ENCODE measurements at regions not wholly inside any gene's neighbourhood (a gene's known extent, or its start where the extent isn't known, plus 50 kb on each side); places are given as distances from the start of the nearest gene placed in this dataset.
"Not testable (repeated sequence)": the region's sequence is repeated elsewhere in the genome, so short reads cannot be mapped to it uniquely, and the experiment has no call there.

DNA sequence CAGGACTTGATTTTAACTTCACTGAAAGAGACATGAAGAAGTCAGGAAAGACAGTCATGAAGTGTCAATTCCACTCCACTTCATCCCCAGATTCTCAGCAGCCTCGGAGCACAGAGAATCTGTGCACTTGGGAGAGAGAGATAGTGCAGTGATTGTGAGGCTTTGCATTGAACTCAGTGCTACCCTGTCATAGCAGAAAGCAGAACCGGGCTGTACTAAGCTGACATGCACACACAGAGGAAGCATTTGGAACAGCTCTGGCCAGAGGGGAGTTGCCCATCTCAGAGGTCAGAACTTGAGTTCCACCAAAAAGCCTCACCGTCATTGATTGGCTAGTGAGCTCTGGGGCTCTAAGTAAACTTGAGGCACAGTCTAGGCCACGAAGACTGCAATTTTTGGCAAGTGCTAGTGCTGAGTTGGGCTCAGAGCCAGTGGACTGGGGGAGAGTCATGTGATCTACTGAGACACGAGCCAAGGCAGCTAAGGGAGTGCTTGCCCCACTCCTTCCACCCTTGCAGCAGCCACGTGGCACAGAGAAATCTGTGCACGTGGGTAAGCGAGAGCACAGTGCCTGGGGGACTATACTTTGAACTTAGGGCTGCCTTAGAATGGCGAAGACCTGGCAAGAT lies 810.2 kb upstream of the ADAMTS5 start:
- intact Hi-C loops (cut with micrococcal nuclease), result no loop called here
- Mint-ChIP-seq H3K36me3 (ENCODE audit: low read depth) (no peaks in the 10 kb centered on the region), H3K9me3 (peaks cover 16% of the 10 kb centered on the region), H3K27ac (no peak overlapping the region), H3K4me3 (ENCODE audit: low read depth) (no peak overlapping the region), H3K4me1 (ENCODE audit: low read depth) (no peaks in the 10 kb centered on the region), H3K27me3 (ENCODE audit: low read depth) (no peaks in the 10 kb centered on the region)
- DNase-seq (ENCODE audit: low spot score), result no peak

DNA sequence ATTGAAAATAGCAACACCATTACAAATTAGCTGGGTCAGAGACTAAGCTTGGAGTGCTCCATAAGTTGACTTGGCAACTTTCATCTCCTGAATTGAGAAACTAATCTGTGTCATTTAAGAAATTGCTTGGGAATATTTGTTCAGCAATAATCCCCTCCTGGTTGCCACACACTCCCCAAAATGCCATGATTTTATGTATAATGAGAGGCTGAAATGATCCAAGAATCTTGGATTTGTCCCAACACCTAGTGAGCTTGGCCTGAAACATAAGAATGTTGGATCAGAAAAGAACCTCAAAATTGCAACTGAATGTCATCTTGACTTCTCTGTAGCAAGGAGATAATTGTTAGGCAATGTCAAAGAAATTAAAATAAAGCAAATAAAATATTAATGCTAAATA lies 805.9 kb upstream of the ADAMTS5 start:
- no peak for DNase-seq (ENCODE audit: low spot score)
- Mint-ChIP-seq H3K27me3 (ENCODE audit: low read depth) (no peaks in the 10 kb centered on the region), H3K36me3 (ENCODE audit: low read depth) (no peaks in the 10 kb centered on the region), H3K9me3 (peaks cover 11% of the 10 kb centered on the region), H3K27ac (no peak overlapping the region), H3K4me1 (ENCODE audit: low read depth) (no peaks in the 10 kb centered on the region), H3K4me3 (ENCODE audit: low read depth) (no peak overlapping the region)
- intact Hi-C loops (cut with micrococcal nuclease), result no loop called here

- peaks cover 10% of the 10 kb centered on the region for H3K9me3 Mint-ChIP-seq
- no peak overlapping the region for H3K4me3 Mint-ChIP-seq (ENCODE audit: low read depth)
- no peaks in the 10 kb centered on the region for H3K36me3 Mint-ChIP-seq (ENCODE audit: low read depth)
- no peak for DNase-seq (ENCODE audit: low spot score)
- intact Hi-C loops (cut with micrococcal nuclease), result no loop called here
- H3K27ac Mint-ChIP-seq, result no peak overlapping the region
- no peaks in the 10 kb centered on the region for H3K27me3 Mint-ChIP-seq (ENCODE audit: low read depth)
- no peaks in the 10 kb centered on the region for H3K4me1 Mint-ChIP-seq (ENCODE audit: low read depth)
Measured at GRCh38 chr21:27771938-27772483, 805.1 kb upstream of the ADAMTS5 start.

GRCh38 chr21:27769763-27770162 lies 802.9 kb upstream of the ADAMTS5 start:
- H3K4me3 Mint-ChIP-seq (ENCODE audit: low read depth), result no peak overlapping the region
- DNase-seq (ENCODE audit: low spot score), result no peak
- no peaks in the 10 kb centered on the region for H3K36me3 Mint-ChIP-seq (ENCODE audit: low read depth)
- peaks cover 4% of the 10 kb centered on the region for H3K9me3 Mint-ChIP-seq
- intact Hi-C loops (cut with micrococcal nuclease), result no loop called here
- H3K27ac Mint-ChIP-seq, result no peak overlapping the region
- no peaks in the 10 kb centered on the region for H3K4me1 Mint-ChIP-seq (ENCODE audit: low read depth)
- no peaks in the 10 kb centered on the region for H3K27me3 Mint-ChIP-seq (ENCODE audit: low read depth)

DNA sequence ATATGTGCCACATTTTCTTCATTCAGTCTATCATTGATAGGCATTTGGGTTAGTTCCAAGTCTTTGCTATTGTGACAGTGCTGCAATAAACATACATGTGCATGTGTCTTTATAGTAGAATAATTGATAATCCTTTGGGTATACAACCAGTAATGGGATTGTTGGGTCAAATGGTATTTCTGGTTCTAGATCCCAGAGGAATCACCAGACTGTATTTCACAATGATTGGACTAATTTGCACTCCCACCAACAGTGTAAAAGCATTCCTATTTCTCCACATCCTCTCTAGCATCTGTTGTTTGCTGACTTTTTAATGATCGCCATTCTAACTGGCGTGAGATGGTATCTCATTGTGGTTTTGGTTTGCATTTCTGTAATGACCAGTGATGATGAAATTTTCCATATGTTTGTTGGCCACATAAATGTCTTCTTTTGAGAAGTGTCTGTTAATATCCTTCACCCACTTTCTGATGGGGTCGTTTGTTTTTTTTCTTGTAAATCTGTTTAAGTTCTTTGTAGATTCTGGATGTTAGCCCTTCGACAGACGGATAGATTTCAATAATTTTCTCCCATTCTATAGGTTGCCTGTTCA lies 801.3 kb upstream of the ADAMTS5 start:
- H3K4me3 Mint-ChIP-seq (ENCODE audit: low read depth); intact Hi-C loops (cut with micrococcal nuclease); DNase-seq (ENCODE audit: low spot score); H3K9me3 Mint-ChIP-seq; H3K27me3 Mint-ChIP-seq (ENCODE audit: low read depth); H3K4me1 Mint-ChIP-seq (ENCODE audit: low read depth); H3K36me3 Mint-ChIP-seq (ENCODE audit: low read depth); H3K27ac Mint-ChIP-seq: not testable (repeated sequence)

DNA sequence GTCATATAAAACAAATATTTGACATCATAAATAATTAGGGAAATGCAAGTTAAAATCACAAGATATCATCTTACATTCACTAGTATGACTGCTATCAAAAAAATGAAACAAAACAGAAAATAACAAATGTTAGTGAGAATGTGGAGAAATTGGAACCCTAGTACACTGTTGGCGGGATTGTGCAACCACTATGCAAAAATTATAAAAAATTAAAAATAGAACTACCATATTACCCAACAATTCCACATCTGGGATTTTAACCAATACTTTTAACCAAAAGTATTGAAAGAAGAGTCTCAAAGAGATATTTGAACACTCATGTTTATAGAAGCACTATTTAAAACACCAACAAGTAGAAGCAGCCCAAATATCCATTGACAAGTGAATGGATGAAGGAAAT lies 797.2 kb upstream of the ADAMTS5 start:
- intact Hi-C loops (cut with micrococcal nuclease), result no loop called here
- peaks cover 10% of the 10 kb centered on the region for H3K9me3 Mint-ChIP-seq
- H3K4me3 Mint-ChIP-seq (ENCODE audit: low read depth), result no peak overlapping the region
- H3K27me3 Mint-ChIP-seq (ENCODE audit: low read depth), result no peaks in the 10 kb centered on the region
- H3K36me3 Mint-ChIP-seq (ENCODE audit: low read depth), result no peaks in the 10 kb centered on the region
- H3K4me1 Mint-ChIP-seq (ENCODE audit: low read depth), result no peaks in the 10 kb centered on the region
- no peak overlapping the region for H3K27ac Mint-ChIP-seq
- DNase-seq (ENCODE audit: low spot score), result no peak

DNA sequence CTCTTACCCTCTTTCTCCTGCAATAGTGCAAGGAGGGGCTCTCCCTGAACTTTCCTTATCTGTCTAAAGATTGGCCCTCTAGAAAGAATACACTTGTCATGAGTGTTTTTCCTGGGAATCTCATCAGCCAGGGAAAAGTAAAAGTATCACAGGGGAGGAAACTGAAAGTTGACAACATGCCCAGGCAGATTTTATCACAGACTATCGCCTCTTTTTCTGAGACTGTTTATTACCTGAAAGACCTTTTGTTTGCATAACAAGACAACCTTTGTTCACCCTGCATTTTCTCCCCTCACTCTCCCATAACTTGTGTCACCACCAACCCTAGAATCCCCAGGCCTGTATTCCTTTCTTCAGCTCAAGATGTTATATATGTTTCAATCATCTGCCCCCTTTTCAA lies 794.7 kb upstream of the ADAMTS5 start:
- no peak overlapping the region for H3K4me3 Mint-ChIP-seq (ENCODE audit: low read depth)
- no peaks in the 10 kb centered on the region for H3K4me1 Mint-ChIP-seq (ENCODE audit: low read depth)
- intact Hi-C loops (cut with micrococcal nuclease), result no loop called here

GRCh38 chr21:27759820-27760219 lies 792.9 kb upstream of the ADAMTS5 start:
- no peaks in the 10 kb centered on the region for H3K4me1 Mint-ChIP-seq (ENCODE audit: low read depth)
- H3K27me3 Mint-ChIP-seq (ENCODE audit: low read depth), result no peaks in the 10 kb centered on the region
- no peak overlapping the region for H3K27ac Mint-ChIP-seq
- DNase-seq (ENCODE audit: low spot score), result no peak
- no peak overlapping the region for H3K4me3 Mint-ChIP-seq (ENCODE audit: low read depth)
- no peaks in the 10 kb centered on the region for H3K36me3 Mint-ChIP-seq (ENCODE audit: low read depth)
- peaks cover 6% of the 10 kb centered on the region for H3K9me3 Mint-ChIP-seq
- intact Hi-C loops (cut with micrococcal nuclease), result no loop called here

More for the DNA sequence above, 794.7 kb upstream of the ADAMTS5 start:
- DNase-seq (ENCODE audit: low spot score), result no peak
- H3K27me3 Mint-ChIP-seq (ENCODE audit: low read depth), result no peaks in the 10 kb centered on the region
- H3K36me3 Mint-ChIP-seq (ENCODE audit: low read depth), result no peaks in the 10 kb centered on the region
- peaks cover 6% of the 10 kb centered on the region for H3K9me3 Mint-ChIP-seq
- no peak overlapping the region for H3K27ac Mint-ChIP-seq

GRCh38 chr21:27759091-27759659 lies 792.3 kb upstream of the ADAMTS5 start:
- Mint-ChIP-seq H3K27ac (no peak overlapping the region), H3K4me3 (ENCODE audit: low read depth) (no peak overlapping the region), H3K36me3 (ENCODE audit: low read depth) (no peaks in the 10 kb centered on the region), H3K27me3 (ENCODE audit: low read depth) (no peaks in the 10 kb centered on the region), H3K9me3 (peaks cover 6% of the 10 kb centered on the region), H3K4me1 (ENCODE audit: low read depth) (no peaks in the 10 kb centered on the region)
- intact Hi-C loops (cut with micrococcal nuclease), result no loop called here
- no peak for DNase-seq (ENCODE audit: low spot score)

DNA sequence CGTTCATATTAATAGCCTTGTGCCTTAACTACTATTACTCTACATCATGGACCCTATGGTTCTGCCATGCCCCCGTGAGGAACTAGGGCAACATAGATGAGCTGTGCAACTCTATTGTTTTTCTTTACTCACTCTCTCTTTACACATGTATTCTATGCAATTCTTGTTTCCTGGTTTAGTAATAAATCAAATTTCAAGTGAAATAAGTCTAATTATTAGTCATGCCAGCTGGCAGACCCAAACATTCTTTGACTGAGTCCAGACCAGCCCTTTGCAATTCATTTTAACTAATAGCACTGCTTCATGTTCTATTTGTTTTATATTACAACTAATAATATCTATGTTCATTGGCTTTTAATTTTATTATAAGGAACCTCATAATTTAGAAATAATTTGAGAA lies 789.3 kb upstream of the ADAMTS5 start:
- no peaks in the 10 kb centered on the region for H3K4me1 Mint-ChIP-seq (ENCODE audit: low read depth)
- no peaks in the 10 kb centered on the region for H3K36me3 Mint-ChIP-seq (ENCODE audit: low read depth)
- intact Hi-C loops (cut with micrococcal nuclease), result no loop called here
- H3K27ac Mint-ChIP-seq, result no peak overlapping the region
- peaks cover 6% of the 10 kb centered on the region for H3K9me3 Mint-ChIP-seq
- H3K27me3 Mint-ChIP-seq (ENCODE audit: low read depth), result no peaks in the 10 kb centered on the region
- no peak overlapping the region for H3K4me3 Mint-ChIP-seq (ENCODE audit: low read depth)
- no peak for DNase-seq (ENCODE audit: low spot score)

GRCh38 chr21:27743971-27744564 lies 777.2 kb upstream of the ADAMTS5 start:
- no peak overlapping the region for H3K4me3 Mint-ChIP-seq (ENCODE audit: low read depth)
- H3K4me1 Mint-ChIP-seq (ENCODE audit: low read depth), result no peaks in the 10 kb centered on the region
- no peaks in the 10 kb centered on the region for H3K36me3 Mint-ChIP-seq (ENCODE audit: low read depth)
- no peak for DNase-seq (ENCODE audit: low spot score)
- intact Hi-C loops (cut with micrococcal nuclease), result no loop called here
- no peaks in the 10 kb centered on the region for H3K27me3 Mint-ChIP-seq (ENCODE audit: low read depth)
- H3K27ac Mint-ChIP-seq, result no peak overlapping the region
- peaks cover 8% of the 10 kb centered on the region for H3K9me3 Mint-ChIP-seq

DNA sequence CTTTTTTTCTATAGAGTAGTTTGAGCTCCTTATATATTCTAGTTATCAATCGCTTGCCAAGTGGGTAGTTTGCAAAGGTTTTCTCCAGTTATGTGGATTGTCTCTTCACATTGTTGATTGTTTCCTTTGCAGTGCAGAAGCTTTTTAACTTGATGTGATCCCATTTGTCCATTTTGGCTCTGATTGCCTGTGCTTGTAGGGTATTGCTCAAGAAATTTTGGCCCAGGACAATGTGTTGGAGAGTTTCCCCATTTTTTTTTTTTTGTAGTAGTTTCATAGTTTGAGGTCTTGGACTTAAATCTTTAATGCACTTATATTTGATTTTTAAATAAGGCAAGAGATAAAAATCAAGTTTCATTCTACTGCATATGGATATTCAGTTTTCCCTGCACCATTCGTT lies 774.8 kb upstream of the ADAMTS5 start:
- no peak for DNase-seq (ENCODE audit: low spot score)
- Mint-ChIP-seq H3K4me3 (ENCODE audit: low read depth) (no peak overlapping the region), H3K36me3 (ENCODE audit: low read depth) (no peaks in the 10 kb centered on the region), H3K27me3 (ENCODE audit: low read depth) (no peaks in the 10 kb centered on the region), H3K4me1 (ENCODE audit: low read depth) (no peaks in the 10 kb centered on the region), H3K9me3 (peaks cover 7% of the 10 kb centered on the region), H3K27ac (no peak overlapping the region)
- intact Hi-C loops (cut with micrococcal nuclease), result no loop called here

DNA sequence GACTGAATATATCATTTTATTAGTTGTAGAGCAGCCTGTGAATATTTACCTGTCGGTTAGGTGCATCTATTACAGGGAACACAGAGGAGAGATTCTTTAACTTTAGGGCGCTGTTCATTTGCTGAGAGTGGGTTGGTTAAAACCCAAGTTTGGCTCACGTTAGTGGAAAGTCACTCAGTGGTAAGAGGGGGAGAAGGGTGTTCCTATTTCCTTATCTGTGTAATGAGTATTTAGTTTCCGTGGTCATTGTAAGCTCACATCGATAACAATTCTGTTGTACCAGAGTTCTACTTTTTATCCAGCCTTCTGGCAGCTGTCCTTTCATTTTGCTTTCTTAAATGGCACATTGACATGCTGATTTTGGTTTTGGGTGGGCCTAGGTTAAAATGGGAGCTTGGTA lies 773.2 kb upstream of the ADAMTS5 start:
- no peak for DNase-seq (ENCODE audit: low spot score)
- Mint-ChIP-seq H3K27ac (no peak overlapping the region), H3K4me1 (ENCODE audit: low read depth) (no peaks in the 10 kb centered on the region), H3K4me3 (ENCODE audit: low read depth) (no peak overlapping the region), H3K36me3 (ENCODE audit: low read depth) (no peaks in the 10 kb centered on the region), H3K9me3 (peaks cover 7% of the 10 kb centered on the region), H3K27me3 (ENCODE audit: low read depth) (no peaks in the 10 kb centered on the region)
- intact Hi-C loops (cut with micrococcal nuclease), result no loop called here
